WTC11 (cell line): ENCODE measurements at regions not wholly inside any gene's neighbourhood (a gene's known extent, or its start where the extent isn't known, plus 50 kb on each side); places are given as distances from the start of the nearest gene placed in this dataset.

Experiments used
- CTCF ChIP-seq: fragments of 200-600 bp; IDR thresholded peaks from 2 replicates; pipeline ENCODE4 v1.8.0; 2022; ENCODE audit warnings: antibody characterized with exemption
- NFYB ChIP-seq: sonication (generic); formaldehyde crosslinking; conservative IDR thresholded peaks from 2 replicates; pipeline ENCODE4 v1.8.0; 2022; ENCODE audit warnings: low read depth, missing genetic modification reagents
- PREB ChIP-seq: sonication (generic); formaldehyde crosslinking; IDR thresholded peaks from 2 replicates; pipeline ENCODE4 v1.8.1; 2022; ENCODE audit warnings: mild to moderate bottlenecking, missing genetic modification reagents, moderate library complexity, borderline replicate concordance
- ZNF219 ChIP-seq: sonication (generic); formaldehyde crosslinking; IDR thresholded peaks from 2 replicates; pipeline ENCODE4 v1.8.0; 2023; ENCODE audit warnings: missing genetic modification reagents, mild to moderate bottlenecking, borderline replicate concordance

- no peak for TF ChIP-seq CTCF
- TF ChIP-seq ZNF219 (CRISPR knock-in tag) = no peak
- TF ChIP-seq NFYB (CRISPR knock-in tag) = no peak
- no peak for TF ChIP-seq PREB (CRISPR knock-in tag)
These were observed 333.9 kb upstream of the THRB start for GRCh38 chr3:24828551-24828950.
